CD14-positive monocyte (primary cell): ENCODE measurements at regions not wholly inside any gene's neighbourhood (a gene's known extent, or its start where the extent isn't known, plus 50 kb on each side); places are given as distances from the start of the nearest gene placed in this dataset.

Experiments used
- DNase-seq, 3 donors: peaks; one replicate each; pipeline ENCODE4 v3.0.0-alpha.2; 2011 to 2022
- H2AFZ ChIP-seq: 2 replicates; pipeline ENCODE4 v1.6.0; 2012; ENCODE audit warnings: mild to moderate bottlenecking, low read depth, low read length, inconsistent platforms; ENCODE audit not compliant: insufficient read depth, poor library complexity, severe bottlenecking
- H3K27ac ChIP-seq, 2 donors: 1 replicate in 1 of 2; 2 replicates in 1 of 2; pipeline ENCODE4 v1.5.1; 2012 to 2013; ENCODE audit warnings: low read length in 2 of 2, control low read depth in 1 of 2, inconsistent platforms in 1 of 2, low read depth in 1 of 2, mild to moderate bottlenecking in 1 of 2
- H3K27me3 ChIP-seq, 2 donors: one replicate each; pipeline versions ENCODE4 v1.6.0 to v1.6.1; 2011 to 2013; ENCODE audit warnings: low read length in 2 of 2; ENCODE audit not compliant: control insufficient read depth in 2 of 2, insufficient read depth in 2 of 2
- H3K36me3 ChIP-seq, 2 donors: replicated peaks in 1 of 2; 1 replicate in 1 of 2; 2 replicates in 1 of 2; pipeline versions ENCODE4 v1.5.1 to v1.6.1; 2012 to 2013; ENCODE audit warnings: low read length in 2 of 2, control low read depth in 1 of 2, inconsistent platforms in 1 of 2, mild to moderate bottlenecking in 1 of 2; ENCODE audit not compliant: insufficient read depth in 2 of 2, control insufficient read depth in 1 of 2
- H3K4me1 ChIP-seq, 2 donors: 1 replicate in 1 of 2; 2 replicates in 1 of 2; pipeline versions ENCODE4 v1.5.1 to v1.6.1; 2012 to 2013; ENCODE audit warnings: low read length in 2 of 2, control low read depth in 1 of 2, inconsistent platforms in 1 of 2, mild to moderate bottlenecking in 1 of 2, moderate library complexity in 1 of 2; ENCODE audit not compliant: insufficient read depth in 2 of 2, control insufficient read depth in 1 of 2
- H3K4me2 ChIP-seq: replicated peaks from 2 replicates; pipeline ENCODE3; 2012; ENCODE audit warnings: low read length, moderate library complexity, mild to moderate bottlenecking; ENCODE audit not compliant: poor library complexity, severe bottlenecking; ENCODE audit errors: extremely low read depth
- H3K4me3 ChIP-seq, 3 experiments: fragments of 200-600 bp in 1 of 3; sonication (generic) in 1 of 3; replicated peaks in 1 of 3; 1 replicate in 2 of 3; 2 replicates in 1 of 3; pipeline ENCODE4 v1.5.1; 2011 to 2013; ENCODE audit warnings: low read length in 3 of 3, mild to moderate bottlenecking in 3 of 3, control low read depth in 2 of 3, low read depth in 2 of 3, inconsistent platforms in 1 of 3, moderate library complexity in 1 of 3
- H3K79me2 ChIP-seq: 2 replicates; pipeline ENCODE4 v1.6.0; 2012; ENCODE audit warnings: mild to moderate bottlenecking, control low read depth, inconsistent platforms, low read length, moderate library complexity; ENCODE audit not compliant: insufficient read depth
- H3K9ac ChIP-seq: 2 replicates; pipeline ENCODE4 v1.6.0; 2017; ENCODE audit warnings: low read length, mild to moderate bottlenecking; ENCODE audit not compliant: insufficient read depth, poor library complexity, severe bottlenecking
- H3K9me3 ChIP-seq, 2 donors: replicated peaks in 1 of 2; 1 replicate in 1 of 2; 2 replicates in 1 of 2; pipeline versions ENCODE4 v1.5.1 to v1.6.1; 2012 to 2013; ENCODE audit warnings: low read length in 2 of 2, control low read depth in 1 of 2; ENCODE audit not compliant: control insufficient read depth in 1 of 2, insufficient read depth in 1 of 2
- H4K20me1 ChIP-seq: 2 replicates; pipeline ENCODE4 v1.6.0; 2012; ENCODE audit warnings: mild to moderate bottlenecking, low read length, control low read depth, moderate library complexity; ENCODE audit not compliant: insufficient read depth
- H3K27ac Mint-ChIP-seq, 7 donors: one replicate each; pipeline ENCODE4 v1.8.0; 2020; ENCODE audit warnings: mild to moderate bottlenecking in 7 of 7, mixed read lengths in 7 of 7, moderate library complexity in 6 of 7, inconsistent platforms in 2 of 7
- H3K27me3 Mint-ChIP-seq, 3 donors: one replicate each; pipeline ENCODE4 v1.8.0; 2021 to 2022; ENCODE audit warnings: low read depth in 3 of 3, mild to moderate bottlenecking in 3 of 3, mixed read lengths in 3 of 3, moderate library complexity in 3 of 3, inconsistent platforms in 1 of 3
- H3K36me3 Mint-ChIP-seq, 2 donors: one replicate each; pipeline ENCODE4 v1.8.0; 2020; ENCODE audit warnings: mixed read lengths in 2 of 2, inconsistent platforms in 1 of 2, mild to moderate bottlenecking in 1 of 2
- H3K4me1 Mint-ChIP-seq: one replicate; pipeline ENCODE4 v1.8.0; 2020; ENCODE audit warnings: mild to moderate bottlenecking, mixed read lengths
- H3K4me3 Mint-ChIP-seq, 2 donors: one replicate each; pipeline ENCODE4 v1.8.0; 2020; ENCODE audit warnings: mild to moderate bottlenecking in 2 of 2, mixed read lengths in 2 of 2, moderate library complexity in 1 of 2
- H3K9me3 Mint-ChIP-seq, 7 donors: one replicate each; pipeline ENCODE4 v1.8.0; 2020 to 2022; ENCODE audit warnings: mixed read lengths in 7 of 7, mild to moderate bottlenecking in 6 of 7, moderate library complexity in 6 of 7, inconsistent platforms in 2 of 7
- WGBS: methylation state at CpG from one replicate; pipeline ENCODE4 v1.1.5; 2013; ENCODE audit warnings: missing lambda C conversion rate; ENCODE audit not compliant: insufficient coverage; 5-methylcytosine and 5-hydroxymethylcytosine counted together
- intact Hi-C, 2 donors: fragments of 100-400 bp; cut with micrococcal nuclease; formaldehyde crosslinking; loops; one replicate each; pipeline versions ENCODE4 v1.15.0 to v1.15.1; 2023
- TF ChIP-seq, protein P1 (sequence below): fragments of 200-600 bp; IDR thresholded peaks from one replicate; pipeline ENCODE4 v1.8.0; 2022; ENCODE audit warnings: antibody characterized with exemption, mild to moderate bottlenecking

DNA sequence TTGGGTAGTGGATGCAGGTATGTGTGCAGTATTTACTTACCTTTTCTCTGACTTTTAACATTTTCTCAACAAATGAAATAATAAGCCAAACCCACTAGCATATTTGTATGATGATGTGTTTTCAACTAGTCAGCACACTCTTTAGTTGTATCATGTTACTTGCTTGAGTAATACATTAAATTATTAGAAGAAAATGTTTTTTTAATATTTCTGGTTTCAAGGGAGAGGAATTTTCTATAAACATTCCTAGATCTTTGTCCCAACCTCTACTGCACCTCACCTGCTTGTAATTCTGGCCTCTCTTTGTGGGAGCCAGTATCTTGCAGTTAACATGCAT lies 161.8 kb upstream of the CBLB start:
- H3K4me2 ChIP-seq = no peak overlapping the region
- H3K27ac Mint-ChIP-seq = no peak overlapping the region

DNA sequence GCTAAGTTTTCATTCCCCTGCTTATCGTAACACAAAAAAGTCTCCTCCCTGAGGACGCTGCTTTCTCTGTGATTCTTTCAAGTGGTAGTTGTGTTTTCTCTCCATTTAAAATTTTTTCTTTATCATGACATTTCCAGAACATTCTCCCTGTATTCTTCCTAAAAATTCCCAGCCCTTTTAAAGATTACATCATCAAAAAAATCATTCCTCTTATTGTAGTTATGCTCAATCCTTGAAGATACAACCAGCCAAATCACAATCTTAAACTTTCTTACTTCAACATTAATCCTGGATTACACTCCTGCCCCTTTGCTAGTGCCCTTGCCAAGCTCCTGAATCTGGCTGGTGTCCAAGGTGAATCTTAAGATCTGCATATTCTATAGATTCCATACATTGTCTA lies 163.7 kb upstream of the CBLB start:
- Histone ChIP-seq H3K4me2 (no peak overlapping the region), H4K20me1 (no peaks in the 10 kb centered on the region), H3K4me3 (no peak overlapping the region), H3K27ac (no peak overlapping the region), H3K9ac (no peak overlapping the region), H3K36me3 (no peaks in the 10 kb centered on the region), H3K79me2 (no peaks in the 10 kb centered on the region), H3K9me3 (no peaks in the 10 kb centered on the region), H3K4me1 (no peaks in the 10 kb centered on the region), H3K27me3 (no peaks in the 10 kb centered on the region), H2AFZ (no peak overlapping the region)
- Mint-ChIP-seq H3K27me3 (peaks cover 0 to 4% (median 0%) of the 10 kb centered on the region in 3 donors), H3K9me3 (peaks cover 0 to 5% (median 2%) of the 10 kb centered on the region in 7 donors), H3K4me1 (no peaks in the 10 kb centered on the region), H3K27ac (no peak overlapping the region), H3K36me3 (no peaks in the 10 kb centered on the region), H3K4me3 (no peak overlapping the region)
- DNase-seq = no peak
- intact Hi-C loops = no loop called here
- WGBS = no CpG with 5 or more reads among the region's 2 CpGs
- TF ChIP-seq, protein P1, sequence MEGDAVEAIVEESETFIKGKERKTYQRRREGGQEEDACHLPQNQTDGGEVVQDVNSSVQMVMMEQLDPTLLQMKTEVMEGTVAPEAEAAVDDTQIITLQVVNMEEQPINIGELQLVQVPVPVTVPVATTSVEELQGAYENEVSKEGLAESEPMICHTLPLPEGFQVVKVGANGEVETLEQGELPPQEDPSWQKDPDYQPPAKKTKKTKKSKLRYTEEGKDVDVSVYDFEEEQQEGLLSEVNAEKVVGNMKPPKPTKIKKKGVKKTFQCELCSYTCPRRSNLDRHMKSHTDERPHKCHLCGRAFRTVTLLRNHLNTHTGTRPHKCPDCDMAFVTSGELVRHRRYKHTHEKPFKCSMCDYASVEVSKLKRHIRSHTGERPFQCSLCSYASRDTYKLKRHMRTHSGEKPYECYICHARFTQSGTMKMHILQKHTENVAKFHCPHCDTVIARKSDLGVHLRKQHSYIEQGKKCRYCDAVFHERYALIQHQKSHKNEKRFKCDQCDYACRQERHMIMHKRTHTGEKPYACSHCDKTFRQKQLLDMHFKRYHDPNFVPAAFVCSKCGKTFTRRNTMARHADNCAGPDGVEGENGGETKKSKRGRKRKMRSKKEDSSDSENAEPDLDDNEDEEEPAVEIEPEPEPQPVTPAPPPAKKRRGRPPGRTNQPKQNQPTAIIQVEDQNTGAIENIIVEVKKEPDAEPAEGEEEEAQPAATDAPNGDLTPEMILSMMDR = no peak

More for the DNA sequence above, 161.8 kb upstream of the CBLB start:
- TF ChIP-seq, protein P1 = no peak
- no peaks in the 10 kb centered on the region for H3K36me3 Mint-ChIP-seq
- Histone ChIP-seq H3K9me3 (no peaks in the 10 kb centered on the region), H3K79me2 (no peaks in the 10 kb centered on the region), H3K4me1 (no peaks in the 10 kb centered on the region), H3K27ac (no peak overlapping the region), H2AFZ (no peak overlapping the region), H4K20me1 (no peaks in the 10 kb centered on the region), H3K4me3 (no peak overlapping the region), H3K36me3 (no peaks in the 10 kb centered on the region), H3K9ac (no peak overlapping the region), H3K27me3 (no peaks in the 10 kb centered on the region)
- peaks cover 0 to 6% (median 0%) of the 10 kb centered on the region in 7 donors for H3K9me3 Mint-ChIP-seq
- peaks cover 0 to 4% (median 0%) of the 10 kb centered on the region in 3 donors for H3K27me3 Mint-ChIP-seq
- intact Hi-C loops = no loop called here
- DNase-seq = no peak
- H3K4me1 Mint-ChIP-seq = no peaks in the 10 kb centered on the region
- no peak overlapping the region for H3K4me3 Mint-ChIP-seq
